K562 (cell line): ENCODE measurements at regions not wholly inside any gene's neighbourhood (a gene's known extent, or its start where the extent isn't known, plus 50 kb on each side); places are given as distances from the start of the nearest gene placed in this dataset.

Experiments
- CBFA2T3 ChIP-seq: fragments of 450-650 bp; IDR thresholded peaks from 2 replicates; pipeline ENCODE4 v1.6.1; 2017
- CCNT2 ChIP-seq: IDR thresholded peaks from 2 replicates; pipeline ENCODE4 v1.6.1; 2011; ENCODE audit warnings: borderline replicate concordance, low read depth, mild to moderate bottlenecking, moderate library complexity, mixed read lengths, low read length; ENCODE audit not compliant: insufficient read length; ENCODE audit errors: extremely low read depth
- CREB1 ChIP-seq, 2 experiments: sonication (generic) in 1 of 2; formaldehyde crosslinking in 1 of 2; IDR thresholded peaks; 2 replicates each; pipeline versions ENCODE4 v1.6.1 to v1.8.0; 2012 to 2022; ENCODE audit warnings: inconsistent platforms in 1 of 2, mild to moderate bottlenecking in 1 of 2, missing genetic modification reagents in 1 of 2, moderate library complexity in 1 of 2
- CXXC5 ChIP-seq: fragments of 250-450 bp; sonication (Bioruptor Pico); IDR thresholded peaks from 2 replicates; pipeline ENCODE4 v1.8.0; 2022; ENCODE audit warnings: inconsistent platforms, mild to moderate bottlenecking, moderate library complexity
- DPF2 ChIP-seq: fragments of 450-650 bp; IDR thresholded peaks from 2 replicates; pipeline ENCODE4 v1.6.1; 2016
- MED1 ChIP-seq: sonication (generic); formaldehyde crosslinking; IDR thresholded peaks from 2 replicates; pipeline ENCODE4 v1.8.1; 2023; ENCODE audit warnings: missing genetic modification reagents, borderline replicate concordance
- SMARCE1 ChIP-seq: fragments of 450-650 bp; IDR thresholded peaks from 2 replicates; pipeline ENCODE4 v1.7.1; 2016; ENCODE audit warnings: mild to moderate bottlenecking
- SOX6 ChIP-seq: fragments of 450-650 bp; IDR thresholded peaks from 2 replicates; pipeline ENCODE4 v1.6.1; 2014; ENCODE audit warnings: mild to moderate bottlenecking
- TAF9B ChIP-seq: fragments of 450-650 bp; IDR thresholded peaks from 2 replicates; pipeline ENCODE4 v1.6.1; 2018; ENCODE audit warnings: mild to moderate bottlenecking; ENCODE audit not compliant: partially characterized antibody
- TF ChIP-seq, protein P1 (sequence below), 2 experiments: fragments of 450-650 bp; formaldehyde crosslinking in 1 of 2; IDR thresholded peaks; 2 replicates each; pipeline versions ENCODE4 v1.4.0 to v1.6.1; 2014 to 2020; ENCODE audit warnings: mild to moderate bottlenecking in 2 of 2, borderline replicate concordance in 1 of 2, low read depth in 1 of 2
- TF ChIP-seq, protein P2 (sequence below), 2 experiments: IDR thresholded peaks in 1 of 2; conservative IDR thresholded peaks in 1 of 2; 2 replicates each; pipeline ENCODE4 v1.6.1; 2016; ENCODE audit warnings: low read depth in 2 of 2, mild to moderate bottlenecking in 1 of 2, missing compliant biosample characterization in 1 of 2, missing genetic modification characterization in 1 of 2, moderate library complexity in 1 of 2
- TF ChIP-seq, protein P3 (sequence below), 2 experiments: fragments of 150-350 bp in 1 of 2; IDR thresholded peaks; 2 replicates each; pipeline ENCODE4 v1.6.1; 2012 to 2016; ENCODE audit warnings: low read depth in 2 of 2, low read length in 2 of 2, mild to moderate bottlenecking in 1 of 2, moderate library complexity in 1 of 2

DNA sequence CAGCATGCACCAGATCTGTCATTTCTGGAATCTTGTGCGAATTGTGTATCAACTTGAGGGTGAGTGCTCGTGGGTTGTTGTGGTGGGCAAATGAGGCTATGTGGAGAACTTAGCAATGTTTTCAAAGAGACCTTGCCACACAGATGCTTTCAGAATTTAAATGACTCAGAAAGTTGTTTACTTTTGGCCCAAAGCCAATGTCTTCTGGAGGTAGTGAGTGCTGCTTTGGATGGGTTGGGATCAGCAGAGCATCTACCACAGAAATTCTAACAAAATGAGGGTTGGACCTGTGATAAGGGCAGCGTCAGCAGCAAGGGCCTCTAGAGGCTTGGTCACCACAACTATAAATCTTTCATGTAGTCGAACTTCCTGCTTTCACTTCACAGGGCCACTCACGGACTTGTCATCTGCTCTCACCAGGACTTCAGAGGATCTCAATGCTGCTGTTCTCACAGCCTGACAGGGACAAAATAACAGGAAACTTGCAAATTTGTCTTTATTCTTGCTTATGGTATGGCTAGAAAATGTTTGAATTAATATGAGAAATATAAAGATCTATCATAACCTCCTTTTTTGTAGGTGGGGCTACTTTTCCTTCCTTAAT, 111.4 kb downstream of the DACT1 start (continued):
- TF ChIP-seq, protein P1, sequence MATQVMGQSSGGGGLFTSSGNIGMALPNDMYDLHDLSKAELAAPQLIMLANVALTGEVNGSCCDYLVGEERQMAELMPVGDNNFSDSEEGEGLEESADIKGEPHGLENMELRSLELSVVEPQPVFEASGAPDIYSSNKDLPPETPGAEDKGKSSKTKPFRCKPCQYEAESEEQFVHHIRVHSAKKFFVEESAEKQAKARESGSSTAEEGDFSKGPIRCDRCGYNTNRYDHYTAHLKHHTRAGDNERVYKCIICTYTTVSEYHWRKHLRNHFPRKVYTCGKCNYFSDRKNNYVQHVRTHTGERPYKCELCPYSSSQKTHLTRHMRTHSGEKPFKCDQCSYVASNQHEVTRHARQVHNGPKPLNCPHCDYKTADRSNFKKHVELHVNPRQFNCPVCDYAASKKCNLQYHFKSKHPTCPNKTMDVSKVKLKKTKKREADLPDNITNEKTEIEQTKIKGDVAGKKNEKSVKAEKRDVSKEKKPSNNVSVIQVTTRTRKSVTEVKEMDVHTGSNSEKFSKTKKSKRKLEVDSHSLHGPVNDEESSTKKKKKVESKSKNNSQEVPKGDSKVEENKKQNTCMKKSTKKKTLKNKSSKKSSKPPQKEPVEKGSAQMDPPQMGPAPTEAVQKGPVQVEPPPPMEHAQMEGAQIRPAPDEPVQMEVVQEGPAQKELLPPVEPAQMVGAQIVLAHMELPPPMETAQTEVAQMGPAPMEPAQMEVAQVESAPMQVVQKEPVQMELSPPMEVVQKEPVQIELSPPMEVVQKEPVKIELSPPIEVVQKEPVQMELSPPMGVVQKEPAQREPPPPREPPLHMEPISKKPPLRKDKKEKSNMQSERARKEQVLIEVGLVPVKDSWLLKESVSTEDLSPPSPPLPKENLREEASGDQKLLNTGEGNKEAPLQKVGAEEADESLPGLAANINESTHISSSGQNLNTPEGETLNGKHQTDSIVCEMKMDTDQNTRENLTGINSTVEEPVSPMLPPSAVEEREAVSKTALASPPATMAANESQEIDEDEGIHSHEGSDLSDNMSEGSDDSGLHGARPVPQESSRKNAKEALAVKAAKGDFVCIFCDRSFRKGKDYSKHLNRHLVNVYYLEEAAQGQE (IDR thresholded peaks at IDR 0.05; ENCODE audit: borderline replicate concordance): no peak
- TF ChIP-seq, protein P1 (CRISPR knock-in tag; IDR thresholded peaks at IDR 0.05; ENCODE audit: low read depth): no peak
- TF ChIP-seq, protein P2, sequence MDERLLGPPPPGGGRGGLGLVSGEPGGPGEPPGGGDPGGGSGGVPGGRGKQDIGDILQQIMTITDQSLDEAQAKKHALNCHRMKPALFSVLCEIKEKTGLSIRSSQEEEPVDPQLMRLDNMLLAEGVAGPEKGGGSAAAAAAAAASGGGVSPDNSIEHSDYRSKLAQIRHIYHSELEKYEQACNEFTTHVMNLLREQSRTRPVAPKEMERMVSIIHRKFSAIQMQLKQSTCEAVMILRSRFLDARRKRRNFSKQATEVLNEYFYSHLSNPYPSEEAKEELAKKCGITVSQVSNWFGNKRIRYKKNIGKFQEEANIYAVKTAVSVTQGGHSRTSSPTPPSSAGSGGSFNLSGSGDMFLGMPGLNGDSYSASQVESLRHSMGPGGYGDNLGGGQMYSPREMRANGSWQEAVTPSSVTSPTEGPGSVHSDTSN (CRISPR knock-in tag; IDR thresholded peaks at IDR 0.05; ENCODE audit: low read depth): peak; percentile 38
- TF ChIP-seq, protein P2 (tag; conservative IDR thresholded peaks at IDR 0.05; ENCODE audit: low read depth): peak; percentile 96
- TF ChIP-seq TAF9B: peak; percentile 19
- TF ChIP-seq CXXC5: peak; percentile 35
- TF ChIP-seq, protein P3, sequence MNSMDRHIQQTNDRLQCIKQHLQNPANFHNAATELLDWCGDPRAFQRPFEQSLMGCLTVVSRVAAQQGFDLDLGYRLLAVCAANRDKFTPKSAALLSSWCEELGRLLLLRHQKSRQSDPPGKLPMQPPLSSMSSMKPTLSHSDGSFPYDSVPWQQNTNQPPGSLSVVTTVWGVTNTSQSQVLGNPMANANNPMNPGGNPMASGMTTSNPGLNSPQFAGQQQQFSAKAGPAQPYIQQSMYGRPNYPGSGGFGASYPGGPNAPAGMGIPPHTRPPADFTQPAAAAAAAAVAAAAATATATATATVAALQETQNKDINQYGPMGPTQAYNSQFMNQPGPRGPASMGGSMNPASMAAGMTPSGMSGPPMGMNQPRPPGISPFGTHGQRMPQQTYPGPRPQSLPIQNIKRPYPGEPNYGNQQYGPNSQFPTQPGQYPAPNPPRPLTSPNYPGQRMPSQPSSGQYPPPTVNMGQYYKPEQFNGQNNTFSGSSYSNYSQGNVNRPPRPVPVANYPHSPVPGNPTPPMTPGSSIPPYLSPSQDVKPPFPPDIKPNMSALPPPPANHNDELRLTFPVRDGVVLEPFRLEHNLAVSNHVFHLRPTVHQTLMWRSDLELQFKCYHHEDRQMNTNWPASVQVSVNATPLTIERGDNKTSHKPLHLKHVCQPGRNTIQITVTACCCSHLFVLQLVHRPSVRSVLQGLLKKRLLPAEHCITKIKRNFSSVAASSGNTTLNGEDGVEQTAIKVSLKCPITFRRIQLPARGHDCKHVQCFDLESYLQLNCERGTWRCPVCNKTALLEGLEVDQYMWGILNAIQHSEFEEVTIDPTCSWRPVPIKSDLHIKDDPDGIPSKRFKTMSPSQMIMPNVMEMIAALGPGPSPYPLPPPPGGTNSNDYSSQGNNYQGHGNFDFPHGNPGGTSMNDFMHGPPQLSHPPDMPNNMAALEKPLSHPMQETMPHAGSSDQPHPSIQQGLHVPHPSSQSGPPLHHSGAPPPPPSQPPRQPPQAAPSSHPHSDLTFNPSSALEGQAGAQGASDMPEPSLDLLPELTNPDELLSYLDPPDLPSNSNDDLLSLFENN (IDR thresholded peaks at IDR 0.05; ENCODE audit: low read depth in 2 of 2, low read length in 2 of 2): peak in 1 of 2 experiments; percentile 22; a peak in 1 of 4 replicates
- TF ChIP-seq SMARCE1: peak; percentile 66
- TF ChIP-seq DPF2: peak; percentile 61
- TF ChIP-seq CBFA2T3: peak; percentile 44
- peak; percentile 57; the same call in 1 of the 2 replicates for TF ChIP-seq SOX6
- TF ChIP-seq MED1: no peak
- no peak for TF ChIP-seq CREB1 (IDR thresholded peaks at IDR 0.05)
- peak; percentile 34; the same call in 1 of the 2 replicates for TF ChIP-seq CREB1 (CRISPR knock-in tag; IDR thresholded peaks at IDR 0.05)
- peak; percentile 25 for TF ChIP-seq CCNT2
